UCSD-AML1 (cell line): ENCODE measurements at regions not wholly inside any gene's neighbourhood (a gene's known extent, or its start where the extent isn't known, plus 50 kb on each side); places are given as distances from the start of the nearest gene placed in this dataset.

Source experiments
- DNase-seq: peaks from one replicate; lab custom pipeline; 2025; ENCODE audit not compliant: unreplicated experiment; lab: John Stamatoyannopoulos, UW

DNA sequence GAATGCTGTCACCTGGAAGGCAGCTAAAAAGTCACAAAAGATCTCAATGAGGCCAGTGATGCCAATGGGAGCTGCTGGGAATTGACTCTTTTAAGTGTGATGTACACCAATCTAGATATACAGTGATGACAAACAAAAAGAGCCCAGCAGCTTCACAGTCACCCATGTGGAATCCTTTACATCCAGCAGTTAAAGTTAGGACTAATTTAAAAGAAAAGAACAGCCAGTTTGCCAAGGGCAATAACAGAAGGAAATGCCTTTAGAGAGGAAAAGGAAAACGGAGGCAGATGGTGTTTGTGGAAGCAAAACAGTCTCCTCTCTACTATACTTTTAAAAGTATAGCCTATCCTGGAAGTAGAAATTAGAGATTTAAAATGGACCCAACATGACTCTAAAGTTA is 873.5 kb downstream of the EPHA7 start:
- no peak for DNase-seq

DNA sequence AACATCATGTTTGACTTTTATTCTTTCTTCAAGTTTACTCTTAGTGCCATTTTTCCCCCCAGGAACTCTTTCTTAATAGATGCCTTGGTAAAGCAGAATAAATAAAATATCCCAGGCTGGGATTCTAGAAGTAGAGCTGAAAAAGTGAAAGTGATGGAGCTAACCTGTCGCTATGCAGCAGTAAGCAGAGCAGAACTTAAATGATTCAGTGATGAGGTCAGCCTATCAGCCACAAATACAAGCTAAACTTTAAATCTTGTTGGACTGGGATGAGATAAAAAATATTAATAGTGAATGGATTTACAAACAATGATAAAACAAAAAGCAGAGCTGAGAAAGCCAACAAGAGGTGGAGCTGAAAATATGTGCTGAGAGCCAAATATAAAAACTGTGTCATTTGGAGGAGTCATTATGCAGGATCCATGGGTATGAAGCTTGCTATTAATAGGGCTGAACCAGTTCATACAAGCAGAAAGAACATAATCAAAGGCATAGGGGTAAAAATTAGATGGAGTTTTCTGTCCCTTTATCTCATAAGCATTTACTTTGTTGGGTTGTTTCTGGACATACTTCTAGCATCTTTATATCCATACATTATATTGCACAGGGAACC is 877.8 kb downstream of the EPHA7 start:
- no peak for DNase-seq

DNA sequence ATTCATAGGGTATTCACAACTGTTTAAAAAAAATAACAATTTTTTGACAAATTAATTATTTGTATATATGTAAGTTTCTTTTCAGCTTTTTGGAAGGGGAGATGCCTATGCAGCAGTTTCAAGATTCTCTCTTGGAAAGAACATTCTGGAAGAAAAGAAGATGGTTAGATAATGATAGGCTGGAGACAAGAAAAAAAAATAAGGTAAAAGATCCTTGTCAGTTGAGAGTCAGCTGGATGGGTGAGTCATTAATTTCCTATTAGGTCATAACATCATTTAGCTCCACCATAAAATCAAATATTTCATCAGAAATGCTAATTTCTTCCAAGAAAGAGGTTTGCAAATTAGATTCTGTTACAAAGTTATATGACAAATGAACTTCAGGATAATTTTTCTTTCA is 880.4 kb downstream of the EPHA7 start:
- DNase-seq, result no peak

DNA sequence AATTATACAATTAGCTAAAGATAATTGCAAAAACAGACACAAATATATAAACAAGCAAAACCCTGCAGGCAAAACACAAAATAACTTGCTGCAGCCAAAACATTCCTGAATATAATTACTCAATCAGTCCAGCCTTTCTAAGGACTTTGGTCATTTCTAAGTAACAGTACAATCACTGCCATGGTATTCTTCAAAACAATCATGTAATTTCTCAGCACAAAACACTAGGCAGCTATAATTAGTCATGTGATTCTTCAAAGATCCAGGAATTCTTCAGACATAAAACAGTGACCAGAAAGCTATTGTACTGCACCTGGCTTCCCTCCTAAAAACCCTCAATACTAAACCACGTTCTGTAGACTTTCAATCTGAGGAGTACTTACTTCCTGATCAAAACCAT is 881.1 kb downstream of the EPHA7 start:
- no peak for DNase-seq

DNA sequence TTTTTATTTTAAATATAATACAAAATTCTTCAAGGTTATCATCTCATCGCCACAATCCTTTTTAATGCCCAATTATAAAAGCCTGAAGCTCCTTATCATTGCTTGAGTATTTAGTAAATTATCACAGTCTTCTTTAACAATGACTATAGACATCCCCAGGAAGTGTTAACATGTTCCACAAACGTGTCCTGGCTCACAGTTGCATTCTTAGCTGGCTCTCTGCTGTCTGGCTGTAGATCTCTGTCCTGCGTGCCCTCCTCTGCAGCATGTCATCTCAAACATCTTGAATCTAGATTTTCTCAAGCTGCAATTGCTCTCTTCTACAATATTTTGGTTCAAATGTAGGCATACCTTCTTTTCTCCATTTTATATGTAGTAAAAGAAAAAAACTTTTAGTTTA is 885.2 kb downstream of the EPHA7 start:
- no peak for DNase-seq

DNA sequence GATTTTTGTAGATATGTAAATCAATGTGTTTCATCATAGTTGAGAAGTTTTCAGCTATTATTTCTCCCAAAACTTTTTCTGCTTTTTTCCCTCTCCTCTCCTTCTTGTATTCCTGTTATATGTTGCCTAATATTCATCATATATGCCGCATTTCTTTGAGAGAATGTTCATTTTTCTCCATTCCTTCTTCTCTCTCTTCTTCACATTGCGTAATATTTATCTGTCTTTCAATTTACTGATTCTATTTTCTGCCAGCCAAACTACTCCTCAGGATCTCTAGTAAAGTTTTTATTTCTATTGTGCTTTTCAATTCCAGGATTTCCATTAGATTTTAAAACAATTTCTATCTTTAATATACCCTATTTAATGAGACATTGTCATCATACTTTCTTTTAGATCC is 896.8 kb downstream of the EPHA7 start:
- no peak for DNase-seq

DNA sequence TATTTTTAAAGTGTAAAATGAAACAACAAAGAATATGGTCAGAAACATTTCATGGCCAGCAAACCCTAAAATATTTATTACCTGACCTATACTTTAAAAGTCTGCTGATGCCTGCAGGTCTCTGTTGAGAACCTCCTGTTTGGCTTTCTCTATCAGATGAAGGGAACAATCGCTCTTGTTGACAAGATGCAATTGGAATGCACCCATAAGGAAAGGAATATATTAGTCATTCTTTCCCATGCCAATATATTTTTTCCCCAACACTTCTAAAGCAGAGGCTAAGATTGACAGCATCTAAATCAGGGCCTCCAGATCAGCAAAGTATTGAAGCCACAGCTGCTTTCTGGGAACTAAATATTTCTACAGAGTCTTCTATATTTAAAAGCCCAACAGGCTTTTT is 897.8 kb downstream of the EPHA7 start:
- no peak for DNase-seq

DNA sequence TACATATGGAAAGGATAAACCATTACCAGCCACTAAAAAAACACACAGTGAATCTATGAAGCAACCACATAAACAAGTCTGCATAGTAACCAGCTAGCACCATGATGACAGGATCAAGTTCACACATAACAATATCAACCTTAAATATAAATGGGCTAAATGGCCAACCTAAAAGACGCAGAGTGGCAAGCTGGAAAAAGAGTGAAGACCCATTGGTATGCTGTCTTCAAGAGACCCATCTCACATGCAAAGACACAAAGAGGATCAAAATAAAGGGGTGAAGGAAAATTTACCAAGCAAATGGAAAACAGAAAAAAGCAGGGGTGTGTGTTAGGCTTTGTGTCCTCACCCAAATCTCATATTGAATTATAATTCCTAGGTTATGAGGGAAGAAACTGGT is 909.2 kb downstream of the EPHA7 start:
- no peak for DNase-seq

DNA sequence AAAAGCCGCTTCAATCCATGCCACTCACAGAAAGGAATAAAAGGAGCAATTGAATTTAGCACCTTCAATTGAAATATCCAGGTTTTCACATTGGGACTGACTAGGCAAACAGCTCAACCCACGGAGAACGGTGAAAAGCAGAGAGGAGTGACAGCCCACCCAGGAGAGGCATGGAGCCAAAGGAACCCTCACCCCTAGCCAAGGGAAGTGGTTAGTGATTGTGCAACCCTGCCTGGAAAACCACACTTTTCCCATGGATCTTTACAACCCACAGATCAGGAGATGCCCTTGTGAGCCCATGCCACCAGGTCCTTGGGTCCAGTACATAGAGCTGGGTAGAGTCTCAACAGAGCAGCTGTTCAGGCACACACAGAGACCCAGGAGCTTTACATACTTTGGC is 911.8 kb downstream of the EPHA7 start:
- DNase-seq, result no peak

DNA sequence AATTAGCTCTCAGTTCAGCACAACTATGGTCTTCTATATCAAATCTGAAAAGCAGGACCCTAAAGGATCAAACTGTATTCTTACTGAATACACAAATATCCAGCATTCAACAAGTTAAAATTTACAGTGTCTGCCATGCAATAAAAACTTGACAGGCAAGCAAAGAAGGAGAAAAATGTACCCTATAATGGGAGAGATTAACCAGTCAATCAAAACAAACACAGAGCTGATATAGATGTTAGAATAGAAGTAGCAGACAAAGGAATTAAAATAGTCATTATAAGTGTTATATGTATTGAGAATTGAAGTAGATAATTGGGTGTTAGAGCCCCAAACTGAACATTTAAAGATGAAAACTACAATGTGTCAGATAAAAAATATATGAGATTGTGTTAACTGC is 914.9 kb downstream of the EPHA7 start:
- no peak for DNase-seq

DNA sequence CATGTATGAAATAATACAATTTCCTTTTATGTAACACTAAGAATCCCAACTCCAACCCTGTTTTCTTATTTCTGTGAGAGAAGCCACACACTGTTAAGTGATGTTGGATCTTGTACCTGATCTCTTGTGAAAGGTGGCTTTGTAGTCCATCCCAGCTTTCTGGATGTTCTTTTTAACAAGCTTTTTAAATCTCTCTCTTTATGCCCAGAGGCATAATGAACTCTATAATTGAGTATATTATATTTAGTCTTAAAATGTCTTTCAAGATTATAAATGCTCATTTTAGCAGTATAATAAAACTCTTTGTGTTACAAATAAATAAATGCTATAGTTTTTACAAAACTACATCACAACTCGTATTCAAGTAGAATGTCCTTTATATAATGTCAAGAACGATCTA is 922.1 kb downstream of the EPHA7 start:
- no peak for DNase-seq

DNA sequence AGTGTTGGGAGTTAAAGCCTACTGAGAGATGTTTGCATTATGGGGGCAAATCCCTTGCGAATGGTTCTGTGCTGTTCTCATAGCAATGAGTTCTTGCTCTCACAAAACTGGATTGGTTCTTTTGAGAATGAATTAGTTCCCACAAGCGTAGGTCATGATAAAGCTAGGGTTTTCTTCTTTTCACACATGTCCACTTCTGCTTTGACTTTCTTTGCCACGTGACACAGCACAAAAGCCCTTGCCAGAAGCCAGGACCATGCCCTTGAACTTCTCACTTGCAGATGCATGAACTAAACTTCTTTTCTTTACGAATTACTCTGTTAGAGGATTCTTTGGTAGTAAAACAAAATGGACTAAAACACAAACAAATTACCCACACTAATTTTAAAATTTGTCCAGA is 922.8 kb downstream of the EPHA7 start:
- no peak for DNase-seq

DNA sequence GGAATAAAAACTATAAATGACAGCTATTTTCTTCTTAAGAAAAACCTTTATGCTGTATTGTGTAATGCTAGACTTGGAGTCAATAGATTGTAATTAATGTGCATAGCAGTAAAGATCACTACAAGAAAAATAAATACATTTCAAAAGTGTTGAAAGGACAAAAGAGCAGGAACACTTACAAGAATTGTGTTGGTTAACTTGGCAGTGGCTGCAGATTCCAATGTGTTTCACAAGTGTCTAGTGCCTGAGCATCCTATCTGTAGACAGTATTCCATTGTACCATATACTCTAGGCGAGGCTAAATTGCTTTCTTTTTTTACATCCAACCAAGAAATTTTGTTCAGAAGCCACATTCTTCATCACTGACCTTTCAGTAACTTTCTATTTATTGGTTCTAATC is 924.1 kb downstream of the EPHA7 start:
- no peak for DNase-seq

DNA sequence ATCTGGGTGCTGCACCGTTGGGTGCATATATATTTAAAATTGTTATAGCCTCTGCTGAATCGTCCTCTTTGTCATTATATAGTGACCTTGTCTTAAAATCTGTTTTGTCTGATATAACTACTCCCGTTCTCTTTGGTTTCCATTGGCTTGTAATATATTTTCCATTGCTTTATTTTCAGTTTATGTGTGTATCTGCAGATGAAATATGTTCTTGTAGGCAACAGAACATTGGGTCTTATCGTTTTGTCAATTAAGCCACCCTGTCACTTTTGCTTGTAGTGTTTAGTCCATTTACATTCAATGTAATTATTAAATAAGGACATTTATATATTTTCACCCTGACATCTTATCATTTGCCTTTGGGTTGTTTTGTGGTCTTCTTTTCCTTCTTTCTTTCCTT is 933.9 kb downstream of the EPHA7 start:
- DNase-seq, result no peak

DNA sequence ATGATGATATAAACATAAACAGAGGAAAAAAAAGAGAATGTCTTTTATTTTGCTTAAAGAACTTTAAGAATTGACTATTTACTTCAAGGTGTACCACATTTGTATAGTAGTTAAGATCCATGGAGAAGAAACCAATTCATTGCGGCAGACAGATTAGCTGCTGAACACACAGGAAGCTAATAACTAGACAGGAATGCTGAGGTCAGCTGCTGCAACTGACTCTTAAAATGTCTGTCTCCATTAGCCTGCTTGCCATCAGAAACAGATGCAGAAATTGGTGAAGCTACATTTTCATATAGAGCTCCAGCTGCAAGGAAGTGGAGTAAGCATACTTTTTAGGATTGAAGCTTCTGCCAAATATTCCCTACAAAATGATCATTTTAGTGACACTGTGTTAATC is 939.5 kb downstream of the EPHA7 start:
- DNase-seq, result no peak

DNA sequence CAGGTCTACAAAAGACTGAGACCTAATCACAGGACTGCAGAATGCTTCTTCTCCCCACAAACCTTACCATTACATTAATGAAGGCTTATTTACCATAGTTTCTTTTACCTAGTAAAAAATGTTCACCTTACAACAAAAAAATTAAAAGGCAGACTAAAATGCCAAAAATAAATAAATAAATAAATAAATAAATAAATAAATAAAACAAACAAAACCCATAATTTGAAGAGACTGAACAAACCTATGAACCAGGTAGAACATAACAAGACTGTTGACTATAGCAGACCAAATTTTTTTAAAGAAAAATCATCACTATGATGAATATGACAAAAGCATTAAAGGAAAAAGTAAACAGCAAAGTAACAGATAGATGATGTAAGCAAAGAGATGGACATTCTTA is 946.3 kb downstream of the EPHA7 start:
- DNase-seq, result no peak

DNA sequence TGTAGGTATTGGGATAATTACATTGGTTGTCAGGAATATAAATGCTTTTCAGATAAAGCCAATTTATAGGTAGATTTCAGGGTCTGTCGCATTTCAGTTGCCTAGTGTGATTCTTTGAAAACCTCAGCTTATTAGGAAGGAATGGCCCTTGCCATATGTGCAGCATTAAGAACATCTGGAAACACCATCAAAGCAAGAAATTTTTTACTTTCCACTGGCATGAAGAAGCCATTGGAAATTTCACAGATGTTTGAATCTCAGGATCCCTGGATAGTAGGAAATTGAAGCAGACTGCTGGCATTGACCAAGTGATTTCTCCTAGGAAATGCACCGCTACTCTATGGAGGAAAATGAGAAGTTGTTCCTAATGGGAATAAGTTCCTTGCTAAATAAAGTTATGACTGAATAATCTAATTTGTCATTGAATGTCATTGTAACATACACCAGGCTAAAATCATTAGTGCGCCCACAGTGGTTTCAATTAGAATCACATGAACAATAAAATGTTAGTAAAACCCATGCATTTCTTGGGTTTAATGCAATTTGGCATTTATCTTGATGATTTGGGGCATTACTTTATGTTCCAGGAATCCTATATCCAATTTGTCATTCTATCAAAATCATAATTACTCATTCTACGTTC is 950.1 kb downstream of the EPHA7 start:
- DNase-seq, result no peak

DNA sequence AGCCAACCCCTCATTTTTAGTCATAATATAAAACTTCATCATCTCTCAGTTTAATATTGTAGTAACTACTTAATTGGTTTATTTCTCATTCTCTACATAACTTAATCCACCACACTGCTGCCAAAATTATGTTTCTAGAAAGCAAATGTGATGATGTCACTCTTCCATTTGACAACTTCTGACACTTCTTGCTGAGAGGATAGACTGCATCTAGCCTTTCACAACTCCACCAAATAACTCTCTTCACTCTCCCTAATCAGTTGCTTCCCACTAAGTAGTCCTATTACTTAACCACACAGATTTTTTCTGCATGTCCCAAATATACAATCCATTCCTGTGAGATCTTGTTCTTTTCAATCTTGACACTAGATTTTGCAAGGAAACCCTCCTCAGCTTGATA is 951.3 kb downstream of the EPHA7 start:
- no peak for DNase-seq

DNA sequence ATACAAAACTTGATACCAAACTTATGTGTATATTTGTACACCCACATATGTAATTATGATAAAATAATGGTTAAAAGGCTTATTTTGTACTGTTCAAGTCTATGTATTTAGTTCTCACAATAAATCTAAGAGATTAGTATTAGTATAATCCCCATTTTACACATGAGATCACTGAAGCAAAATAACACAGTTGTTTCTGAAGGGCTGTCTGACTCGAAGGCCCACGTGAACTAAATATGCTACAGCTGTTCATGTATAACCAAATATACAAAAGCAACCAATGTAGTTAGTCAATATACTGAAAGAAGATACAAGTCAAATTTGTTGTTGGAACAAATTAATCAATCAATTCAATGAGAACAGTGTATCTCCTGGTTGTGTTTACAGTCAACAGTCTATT is 959.2 kb downstream of the EPHA7 start:
- no peak for DNase-seq

DNA sequence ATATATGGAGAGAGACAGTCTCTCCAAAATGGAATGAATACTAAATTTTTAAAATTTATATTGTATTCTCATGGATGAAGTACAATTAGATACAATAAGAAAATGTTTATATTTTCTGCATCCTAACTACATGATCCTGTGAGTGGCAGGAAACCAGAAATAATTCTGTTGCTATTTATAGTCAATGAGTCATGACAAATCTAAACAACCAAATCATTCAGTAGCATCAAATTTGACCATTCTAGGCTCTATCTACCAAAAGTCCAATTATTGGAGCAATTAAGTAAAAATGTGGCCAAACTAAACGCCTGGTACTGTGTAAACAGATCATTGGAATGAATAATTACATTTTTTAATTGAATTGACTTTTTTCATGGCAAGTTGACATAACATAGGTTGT is 959.8 kb downstream of the EPHA7 start:
- no peak for DNase-seq

DNA sequence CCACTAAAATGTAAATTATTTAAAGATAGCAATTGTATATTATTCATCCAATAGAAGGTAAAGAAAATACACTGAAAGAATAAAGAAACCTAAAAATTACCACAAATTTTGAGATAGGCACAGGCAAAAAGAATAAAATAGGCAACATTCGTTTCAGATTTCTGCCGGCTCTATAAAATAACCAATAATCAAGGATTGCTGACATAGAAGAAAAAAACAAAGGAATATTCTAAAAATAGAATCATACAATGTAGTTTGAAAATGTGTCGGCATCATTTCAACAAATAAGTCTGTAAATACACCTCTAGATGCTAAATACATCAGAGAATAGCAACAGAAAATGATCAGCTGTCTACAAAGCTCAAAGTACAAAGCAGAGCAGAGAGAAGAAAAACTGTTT is 973.3 kb downstream of the EPHA7 start:
- no peak for DNase-seq

DNA sequence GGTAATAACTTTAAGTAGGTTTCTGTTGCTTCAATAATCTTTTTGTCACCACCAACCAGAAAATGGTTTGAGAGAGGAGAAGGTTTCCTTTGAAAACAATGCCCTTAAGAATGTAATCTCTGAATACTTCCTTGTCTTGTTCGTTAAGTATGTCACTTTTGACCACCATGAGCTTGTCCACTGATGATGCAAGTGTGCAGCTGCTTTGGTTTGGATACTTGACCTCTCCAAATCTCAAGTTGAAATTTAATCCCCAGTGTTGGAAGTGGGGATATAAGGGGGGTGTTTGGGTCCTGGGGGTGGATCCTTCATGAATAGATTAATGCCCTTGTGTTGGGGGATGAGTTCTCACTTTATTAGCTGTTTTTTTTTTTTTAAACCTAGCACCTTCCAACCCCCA is 985.4 kb downstream of the EPHA7 start:
- no peak for DNase-seq

DNA sequence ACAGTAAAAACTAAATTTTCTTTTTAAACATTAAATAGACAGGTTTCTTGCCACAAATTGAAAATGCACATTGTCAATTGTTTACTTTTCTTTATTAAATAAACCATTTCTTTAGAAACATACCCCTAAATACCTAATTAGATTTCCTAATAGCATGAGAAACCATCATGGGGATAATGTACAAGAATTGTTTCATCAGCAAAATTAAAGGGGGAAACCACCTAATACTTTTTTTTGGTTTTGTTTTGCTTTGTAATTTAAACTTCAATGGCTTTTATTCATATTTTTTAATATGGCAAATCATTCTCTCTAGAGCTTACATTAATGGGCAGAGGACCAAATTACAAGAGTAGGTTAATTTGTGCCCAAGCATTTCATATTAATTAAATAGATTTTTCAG is 987.9 kb downstream of the EPHA7 start:
- no peak for DNase-seq
